B cell (primary cell): ENCODE measurements at regions not wholly inside any gene's neighbourhood (a gene's known extent, or its start where the extent isn't known, plus 50 kb on each side); places are given as distances from the start of the nearest gene placed in this dataset.
"Not testable (repeated sequence)": the region's sequence is repeated elsewhere in the genome, so short reads cannot be mapped to it uniquely, and the experiment has no call there.

Experiments used
- ATAC-seq: fragments of 200-7000 bp; cut with Tn5 transposase; one replicate; pipeline ENCODE4 v1.10.0; 2021; ENCODE audit warnings: low read depth, mild to moderate bottlenecking, moderate number of reproducible peaks, moderate library complexity
- CTCF ChIA-PET: fragments of 350-600 bp; sonication (Branson Sonifier 250); formaldehyde crosslinking; loops from one replicate; lab custom pipeline; 2021; ENCODE audit warnings: antibody characterized with exemption, inconsistent platforms; lab: Charles Lee
- POLR2A ChIA-PET: fragments of 350-600 bp; sonication (Branson Sonifier 250); formaldehyde crosslinking; loops from one replicate; lab custom pipeline; 2021; ENCODE audit warnings: antibody characterized with exemption; lab: Charles Lee
- DNase-seq: peaks from one replicate; pipeline ENCODE4 v3.0.0; 2013
- H2AFZ ChIP-seq: 2 replicates; pipeline ENCODE4 v1.6.1; 2012; ENCODE audit warnings: mild to moderate bottlenecking, low read depth, low read length; ENCODE audit not compliant: insufficient read depth, poor library complexity, severe bottlenecking
- H3K27ac ChIP-seq, 2 donors: 1 replicate in 1 of 2; 2 replicates in 1 of 2; pipeline ENCODE4 v1.5.1; 2012 to 2013; ENCODE audit warnings: low read length in 2 of 2, mild to moderate bottlenecking in 2 of 2, moderate library complexity in 1 of 2
- H3K27me3 ChIP-seq, 4 experiments: fragments of 200-600 bp in 1 of 4; sonication (generic) in 1 of 4; replicated peaks in 1 of 4; 1 replicate in 2 of 4; 2 replicates in 2 of 4; pipeline versions ENCODE4 v1.6.1 to v1.7.0; 2013 to 2016; ENCODE audit warnings: low read length in 3 of 4, mild to moderate bottlenecking in 2 of 4, mixed read lengths in 1 of 4, moderate library complexity in 1 of 4; ENCODE audit not compliant: insufficient read depth in 4 of 4, control insufficient read depth in 3 of 4; ENCODE audit errors: control extremely low read depth in 1 of 4
- H3K36me3 ChIP-seq, 2 experiments: replicated peaks in 1 of 2; 1 replicate in 1 of 2; 2 replicates in 1 of 2; pipeline versions ENCODE4 v1.6.1 to v1.7.1; 2013; ENCODE audit warnings: low read length in 1 of 2; ENCODE audit not compliant: insufficient read depth in 2 of 2, control insufficient read depth in 1 of 2; ENCODE audit errors: control extremely low read depth in 1 of 2, extremely low read depth in 1 of 2
- H3K4me1 ChIP-seq, 2 donors: fragments of 200-600 bp in 1 of 2; sonication (generic) in 1 of 2; 1 replicate in 1 of 2; 2 replicates in 1 of 2; pipeline versions ENCODE4 v1.5.1 to v1.6.1; 2013 to 2017; ENCODE audit warnings: low read length in 2 of 2; ENCODE audit not compliant: control insufficient read depth in 2 of 2, insufficient read depth in 2 of 2
- H3K4me2 ChIP-seq: replicated peaks from 2 replicates; pipeline ENCODE3; 2012; ENCODE audit warnings: mild to moderate bottlenecking, low read depth, low read length; ENCODE audit not compliant: poor library complexity, severe bottlenecking
- H3K4me3 ChIP-seq, 5 experiments: fragments of 200-600 bp in 1 of 5; sonication (generic) in 1 of 5; 1 replicate in 3 of 5; 2 replicates in 2 of 5; pipeline versions ENCODE4 v1.5.1 to v1.7.0; 2011 to 2016; ENCODE audit warnings: low read length in 4 of 5, mild to moderate bottlenecking in 4 of 5, low read depth in 2 of 5, control low read depth in 1 of 5, moderate library complexity in 1 of 5; ENCODE audit not compliant: insufficient read depth in 1 of 5; ENCODE audit errors: control extremely low read depth in 1 of 5, extremely low read depth in 1 of 5
- H3K79me2 ChIP-seq: fragments of 200-600 bp; sonication (generic); one replicate; pipeline ENCODE4 v1.6.0; 2016; ENCODE audit warnings: low read length; ENCODE audit not compliant: control insufficient read depth, insufficient read depth
- H3K9ac ChIP-seq: fragments of 200-600 bp; sonication (generic); 2 replicates; pipeline ENCODE4 v1.6.1; 2017; ENCODE audit warnings: mild to moderate bottlenecking, low read length, moderate library complexity
- H3K9me3 ChIP-seq, 3 donors: one replicate each; pipeline versions ENCODE4 v1.6.1 to v1.7.1; 2013; ENCODE audit warnings: low read length in 2 of 3; ENCODE audit not compliant: control insufficient read depth in 2 of 3, insufficient read depth in 1 of 3; ENCODE audit errors: control extremely low read depth in 1 of 3
- H4K20me1 ChIP-seq: 2 replicates; pipeline ENCODE4 v1.6.0; 2012; ENCODE audit warnings: mild to moderate bottlenecking, low read length; ENCODE audit not compliant: insufficient read depth, control insufficient read depth, poor library complexity, severe bottlenecking
- H3K27ac Mint-ChIP-seq: one replicate; pipeline ENCODE4 v1.8.0; 2021; ENCODE audit warnings: mixed read lengths
- H3K27me3 Mint-ChIP-seq: one replicate; pipeline ENCODE4 v1.8.0; 2021; ENCODE audit warnings: mixed read lengths
- H3K4me1 Mint-ChIP-seq: one replicate; pipeline ENCODE4 v1.8.0; 2021; ENCODE audit warnings: mixed read lengths
- H3K4me3 Mint-ChIP-seq: one replicate; pipeline ENCODE4 v1.8.0; 2021; ENCODE audit warnings: mixed read lengths
- H3K9me3 Mint-ChIP-seq: one replicate; pipeline ENCODE4 v1.8.0; 2022; ENCODE audit warnings: mixed read lengths; ENCODE audit not compliant: insufficient read depth
- WGBS: methylation state at CpG from one replicate; pipeline ENCODE4 v1.1.5; 2013; ENCODE audit warnings: missing lambda C conversion rate; ENCODE audit not compliant: insufficient coverage; 5-methylcytosine and 5-hydroxymethylcytosine counted together
- intact Hi-C: fragments of 100-400 bp; cut with micrococcal nuclease; formaldehyde crosslinking; loops from one replicate; pipeline ENCODE4 v1.10.0; 2022

DNA sequence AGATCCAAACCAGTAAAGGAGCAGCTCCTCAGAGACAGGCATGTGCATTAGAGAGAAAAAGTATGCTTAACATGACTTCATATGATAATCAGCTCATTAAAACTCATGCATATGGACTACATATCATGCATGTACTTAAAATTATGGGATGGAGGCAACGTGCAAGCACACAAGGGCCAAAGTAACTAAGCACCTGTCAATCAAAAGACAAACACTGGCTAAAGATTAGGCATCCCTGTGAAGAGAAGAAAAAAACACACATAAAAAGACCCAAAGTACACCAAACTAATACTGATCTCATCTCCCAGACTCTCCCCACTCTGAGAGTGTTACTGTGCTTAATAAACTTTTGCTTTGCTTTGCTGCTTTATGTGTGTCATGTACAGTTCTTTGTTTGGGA lies 61.1 kb downstream of the PPIAL4A start:
- CTCF ChIA-PET, H3K27me3 ChIP-seq, H3K27ac ChIP-seq, H3K27ac Mint-ChIP-seq, H3K4me2 ChIP-seq, H4K20me1 ChIP-seq, H3K9ac ChIP-seq, H3K9me3 Mint-ChIP-seq, POLR2A ChIA-PET, H3K4me3 ChIP-seq, H3K9me3 ChIP-seq, H3K4me3 Mint-ChIP-seq, intact Hi-C loops, DNase-seq, H3K79me2 ChIP-seq, H3K4me1 ChIP-seq, H3K4me1 Mint-ChIP-seq, H2AFZ ChIP-seq, ATAC-seq, H3K36me3 ChIP-seq, H3K27me3 Mint-ChIP-seq: not testable (repeated sequence)
- WGBS, result no CpG with 5 or more reads among the region's 1 CpG

DNA sequence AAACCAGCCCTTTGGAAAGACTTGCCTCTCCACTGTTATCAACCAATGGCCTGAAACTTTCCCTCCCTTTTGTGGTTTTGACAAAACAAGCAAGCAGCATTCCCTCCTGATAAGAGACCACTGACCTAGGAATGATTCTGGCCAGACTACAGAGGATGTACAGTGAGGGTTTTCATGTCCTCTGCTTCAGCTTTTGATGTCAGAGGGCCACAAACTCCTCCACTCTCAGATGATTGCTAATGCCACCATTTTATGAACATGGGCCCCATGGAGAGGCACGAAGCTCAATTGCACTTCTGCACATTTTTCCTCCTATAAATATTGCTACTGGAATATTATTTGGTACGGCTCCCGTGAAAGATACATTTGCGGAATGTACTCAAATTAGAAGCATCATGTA lies 61.5 kb downstream of the PPIAL4A start:
- H3K9ac ChIP-seq, ATAC-seq, POLR2A ChIA-PET, H3K79me2 ChIP-seq, H3K36me3 ChIP-seq, H3K4me1 Mint-ChIP-seq, H3K9me3 ChIP-seq, CTCF ChIA-PET, H3K4me3 Mint-ChIP-seq, H3K27ac Mint-ChIP-seq, H2AFZ ChIP-seq, H3K4me3 ChIP-seq, intact Hi-C loops, DNase-seq, H3K4me1 ChIP-seq, H3K9me3 Mint-ChIP-seq, H3K27ac ChIP-seq, H4K20me1 ChIP-seq, H3K27me3 Mint-ChIP-seq, H3K27me3 ChIP-seq, H3K4me2 ChIP-seq: not testable (repeated sequence)
- WGBS, result no CpG with 5 or more reads among the region's 4 CpGs

DNA sequence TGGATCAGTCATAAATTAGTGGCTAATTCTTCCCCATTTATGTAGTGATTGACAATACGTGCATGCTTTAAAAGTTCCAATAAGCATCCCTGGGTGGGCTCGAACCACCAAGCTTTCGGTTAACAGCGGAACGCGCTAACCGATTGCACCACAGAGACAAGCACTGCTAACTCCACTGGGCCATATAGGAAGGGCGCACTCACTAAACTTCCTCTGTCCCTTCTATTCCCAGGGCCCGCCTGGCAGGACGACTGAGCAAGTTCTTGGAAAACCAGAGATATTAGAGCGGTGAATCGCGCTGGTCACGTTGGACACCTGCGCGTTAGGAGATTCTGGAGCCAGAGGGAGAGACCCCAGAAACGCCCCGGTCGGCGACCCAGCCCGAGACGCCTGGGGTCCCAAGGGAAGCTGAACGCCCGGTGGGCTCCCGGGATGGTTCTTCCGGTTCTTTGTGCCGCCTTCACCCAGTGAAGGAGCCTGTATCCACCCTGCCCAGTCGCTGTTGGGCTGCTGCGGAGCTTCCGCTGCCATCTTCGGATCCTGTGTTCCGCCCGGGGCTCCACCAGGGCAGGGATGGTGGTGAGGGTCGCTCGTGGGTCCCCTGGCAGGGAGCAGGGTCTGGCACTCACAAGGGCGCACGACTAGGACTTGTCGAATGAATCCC lies 62.8 kb downstream of the PPIAL4A start:
- DNase-seq, CTCF ChIA-PET, H3K9me3 Mint-ChIP-seq, intact Hi-C loops, H3K4me1 Mint-ChIP-seq, POLR2A ChIA-PET, H3K4me3 Mint-ChIP-seq, H3K79me2 ChIP-seq, H3K9ac ChIP-seq, H3K27ac ChIP-seq, H3K4me2 ChIP-seq, H3K27ac Mint-ChIP-seq, H4K20me1 ChIP-seq, H3K36me3 ChIP-seq, ATAC-seq, H3K4me1 ChIP-seq, H3K4me3 ChIP-seq, H3K9me3 ChIP-seq, H3K27me3 ChIP-seq, H2AFZ ChIP-seq, H3K27me3 Mint-ChIP-seq: not testable (repeated sequence)
- 99% methylated on average over 9 of the region's 38 CpGs for WGBS

DNA sequence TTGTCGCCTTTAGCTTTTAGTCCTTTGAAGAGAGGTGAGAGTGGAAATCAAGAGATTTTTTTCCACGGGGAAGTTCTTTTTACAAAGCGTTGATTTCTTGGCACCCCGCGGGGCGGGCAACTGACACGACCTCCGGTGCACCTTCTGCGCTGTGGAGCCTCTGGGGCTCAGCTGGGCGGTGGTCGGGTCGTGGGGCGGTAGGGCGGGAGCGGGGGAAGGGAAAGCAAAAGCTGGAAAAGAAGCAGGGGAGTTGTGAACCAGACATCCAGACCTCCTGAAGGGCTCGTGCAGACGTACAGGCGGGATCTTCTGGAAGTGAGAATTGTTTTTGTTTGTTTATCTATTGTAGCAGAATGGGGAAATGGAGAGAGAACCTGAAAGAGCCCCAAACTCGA lies 63.3 kb downstream of the PPIAL4A start:
- H3K4me3 ChIP-seq, H3K4me2 ChIP-seq, H3K27me3 Mint-ChIP-seq, H3K27me3 ChIP-seq, H3K79me2 ChIP-seq, H3K4me1 ChIP-seq, DNase-seq, H3K27ac Mint-ChIP-seq, H2AFZ ChIP-seq, CTCF ChIA-PET, POLR2A ChIA-PET, H3K4me1 Mint-ChIP-seq, H3K4me3 Mint-ChIP-seq, intact Hi-C loops, H4K20me1 ChIP-seq, H3K27ac ChIP-seq, H3K9me3 ChIP-seq, ATAC-seq, H3K36me3 ChIP-seq, H3K9ac ChIP-seq, H3K9me3 Mint-ChIP-seq: not testable (repeated sequence)
- WGBS, result no CpG with 5 or more reads among the region's 19 CpGs
